ENCODE measurements at regions not wholly inside any gene's neighbourhood (a gene's known extent, or its start where the extent isn't known, plus 50 kb on each side); places are given as distances from the start of the nearest gene placed in this dataset.

DNA sequence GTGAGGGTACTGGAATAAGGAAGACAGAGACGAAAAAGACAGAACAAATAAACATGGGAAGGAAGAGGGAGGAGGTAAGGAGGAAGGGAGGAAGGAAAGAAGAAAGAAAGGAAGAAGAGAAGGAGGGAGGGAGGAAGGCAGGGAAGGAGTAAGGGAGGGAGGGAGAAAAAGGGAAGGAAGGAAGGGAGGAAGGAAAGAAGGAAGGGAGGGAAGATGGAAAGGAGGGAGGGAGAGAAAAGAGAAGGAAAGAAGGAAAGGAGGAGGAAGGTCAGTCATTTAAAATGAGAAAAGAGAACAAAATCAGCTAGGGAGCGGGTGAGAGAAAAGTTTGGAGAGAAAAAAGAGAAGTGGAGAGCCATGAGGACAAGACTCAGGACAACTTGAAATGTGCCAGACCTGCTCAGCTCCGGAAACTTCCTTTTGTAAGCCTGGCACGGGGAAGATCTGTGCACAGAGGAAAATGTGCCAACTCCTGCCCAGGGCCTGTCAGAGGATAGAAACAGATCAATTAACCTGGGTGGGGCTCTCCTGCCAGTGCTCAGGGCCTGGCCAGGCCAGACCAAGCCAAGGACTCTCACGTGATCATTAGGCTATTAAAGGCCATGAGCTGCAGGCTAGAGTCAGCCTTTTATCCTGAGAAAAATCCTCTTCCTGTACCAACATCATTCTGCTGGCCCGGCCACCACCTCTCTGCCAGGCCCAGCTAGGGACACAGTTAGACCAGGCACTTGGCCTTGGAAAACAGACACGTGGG lies 50.1 kb upstream of the BCL6 start:
- H3K9me3 ChIP-seq (ENCODE audit: control insufficient read depth, low read length): no peaks in the 10 kb centered on the region
- no peak overlapping the region for H3K9ac ChIP-seq (ENCODE audit: low read length)
- no peaks in the 10 kb centered on the region for H3K36me3 ChIP-seq (ENCODE audit: control insufficient read depth, insufficient read depth, low read length, severe bottlenecking)

DNA sequence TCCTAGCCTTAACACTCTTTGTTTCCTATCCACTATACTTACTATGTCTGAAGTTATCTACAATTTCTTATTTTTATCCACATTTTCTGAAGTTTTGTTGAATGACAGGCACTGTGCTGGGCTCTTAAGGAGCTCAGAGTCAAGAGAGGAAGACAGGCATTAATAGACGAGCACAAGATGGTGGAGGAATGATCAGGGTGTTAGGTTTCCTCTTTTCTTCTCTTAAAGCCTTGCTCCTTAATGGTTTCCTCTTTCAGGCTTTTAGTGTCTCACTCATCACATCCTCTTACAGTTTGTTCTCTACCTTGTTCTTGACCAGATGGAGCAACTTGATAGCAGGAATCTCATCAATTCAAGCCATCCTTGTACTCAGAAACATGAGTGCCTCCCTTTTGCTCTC lies 52.9 kb upstream of the BCL6 start:
- Histone ChIP-seq H3K9me3 (ENCODE audit: control insufficient read depth, low read length) (no peaks in the 10 kb centered on the region), H3K4me1 (ENCODE audit: control insufficient read depth, insufficient read depth, low read length) (no peaks in the 10 kb centered on the region), H3K36me3 (ENCODE audit: control insufficient read depth, insufficient read depth, low read length, severe bottlenecking) (no peaks in the 10 kb centered on the region), H3K4me3 (ENCODE audit: low read length) (no peak overlapping the region), H3K27me3 (replicated peaks; ENCODE audit: control insufficient read depth, insufficient read depth, low read length) (no peaks in the 10 kb centered on the region), H3K9ac (ENCODE audit: low read length) (no peak overlapping the region)
- no peak for DNase-seq (ENCODE audit: low read depth)

More for the DNA sequence above, 50.1 kb upstream of the BCL6 start:
- no peak for DNase-seq (ENCODE audit: low read depth)
- no peaks in the 10 kb centered on the region for H3K4me1 ChIP-seq (ENCODE audit: control insufficient read depth, insufficient read depth, low read length)
- H3K27me3 ChIP-seq (replicated peaks; ENCODE audit: control insufficient read depth, insufficient read depth, low read length): no peaks in the 10 kb centered on the region
- no peak overlapping the region for H3K4me3 ChIP-seq (ENCODE audit: low read length)

DNA sequence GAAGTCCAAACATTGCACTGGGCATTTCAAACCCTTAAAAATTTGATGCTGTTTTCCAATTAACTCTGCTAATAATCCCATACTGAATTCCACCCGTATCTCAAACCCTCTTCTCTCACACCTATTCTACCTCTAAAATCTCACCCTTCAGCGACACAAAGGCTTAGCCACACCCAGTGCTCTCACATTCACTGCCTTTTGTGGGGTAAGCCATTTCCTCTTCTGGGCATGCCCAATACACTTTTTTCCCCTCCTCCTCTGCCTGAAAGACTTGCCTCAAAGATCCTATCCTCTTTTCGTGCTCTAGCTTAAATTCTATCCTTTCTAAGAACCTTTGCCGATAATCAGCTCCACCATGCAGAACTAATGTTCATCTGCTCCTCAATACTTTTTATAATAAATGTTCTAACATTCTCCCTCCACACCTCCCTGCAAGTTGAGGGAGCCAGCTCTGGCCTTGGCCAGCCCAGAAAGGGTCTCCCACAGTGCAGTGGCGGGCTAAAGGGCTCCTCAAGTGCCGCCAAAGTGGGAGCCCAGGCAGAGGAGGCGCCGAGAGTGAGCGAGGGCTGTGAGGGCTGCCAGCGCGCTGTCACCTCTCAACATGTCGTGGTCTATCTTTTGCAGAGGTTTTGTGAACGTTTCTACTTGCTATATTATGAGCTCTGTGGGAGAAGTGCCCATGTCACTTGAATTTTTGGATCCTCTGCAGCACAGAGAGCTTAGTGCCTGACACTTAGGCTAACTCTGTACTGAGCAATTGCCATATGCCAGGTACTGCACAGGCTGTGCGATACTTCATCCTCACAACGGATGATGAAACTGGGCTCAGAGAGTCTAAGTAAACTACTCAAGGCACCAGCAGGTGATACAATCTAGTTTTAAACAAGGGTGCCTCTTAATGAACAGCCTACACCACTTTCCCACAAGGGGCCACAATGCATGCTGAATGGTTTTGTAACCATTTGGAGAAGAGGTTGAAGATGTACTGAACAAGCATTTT lies 53.6 kb upstream of the BCL6 start:
- H3K36me3 ChIP-seq (ENCODE audit: control insufficient read depth, insufficient read depth, low read length, severe bottlenecking): no peaks in the 10 kb centered on the region
- DNase-seq (ENCODE audit: low read depth): no peak
- H3K9ac ChIP-seq (ENCODE audit: low read length): no peak overlapping the region
- H3K27me3 ChIP-seq (replicated peaks; ENCODE audit: control insufficient read depth, insufficient read depth, low read length): no peaks in the 10 kb centered on the region
- no peaks in the 10 kb centered on the region for H3K9me3 ChIP-seq (ENCODE audit: control insufficient read depth, low read length)
- H3K4me1 ChIP-seq (ENCODE audit: control insufficient read depth, insufficient read depth, low read length): no peaks in the 10 kb centered on the region
- no peak overlapping the region for H3K4me3 ChIP-seq (ENCODE audit: low read length)

DNA sequence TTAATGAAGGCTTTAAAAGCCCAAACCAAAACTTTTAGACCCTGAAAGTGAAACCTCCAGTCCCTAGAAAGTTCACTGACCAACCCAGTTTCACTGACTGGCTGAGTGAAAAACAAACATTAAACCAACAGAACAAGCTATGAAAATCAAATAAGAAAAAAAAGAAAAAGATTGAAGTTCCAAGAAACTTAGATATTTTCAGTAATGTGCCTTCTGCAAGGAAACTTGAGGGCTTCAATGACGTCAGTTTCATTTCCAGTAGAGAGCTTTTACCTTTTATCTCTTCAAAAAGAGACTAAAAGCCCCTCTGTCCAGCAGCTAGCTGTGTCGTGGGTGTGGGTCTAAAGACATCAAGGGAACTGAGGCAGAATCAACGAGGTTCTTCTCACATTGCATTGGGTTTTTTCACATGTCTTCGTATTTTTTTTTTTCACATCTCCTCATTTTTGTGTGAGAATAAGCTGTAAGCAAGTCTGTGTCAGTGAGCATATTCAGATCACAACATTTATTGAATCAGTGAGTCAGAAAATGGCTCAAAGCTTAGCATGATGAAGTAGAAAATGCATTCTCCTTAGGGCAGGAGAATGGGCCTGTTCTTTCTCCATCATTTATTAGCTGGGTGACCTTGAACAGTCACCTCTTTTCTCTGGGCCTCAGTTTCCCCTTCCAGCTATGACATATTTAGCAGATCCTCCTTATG lies 54.8 kb upstream of the BCL6 start:
- no peaks in the 10 kb centered on the region for H3K4me1 ChIP-seq (ENCODE audit: control insufficient read depth, insufficient read depth, low read length)
- no peaks in the 10 kb centered on the region for H3K9me3 ChIP-seq (ENCODE audit: control insufficient read depth, low read length)
- H3K9ac ChIP-seq (ENCODE audit: low read length): no peak overlapping the region
- no peak overlapping the region for H3K4me3 ChIP-seq (ENCODE audit: low read length)
- no peak for DNase-seq (ENCODE audit: low read depth)
- H3K27me3 ChIP-seq (replicated peaks; ENCODE audit: control insufficient read depth, insufficient read depth, low read length): no peaks in the 10 kb centered on the region
- H3K36me3 ChIP-seq (ENCODE audit: control insufficient read depth, insufficient read depth, low read length, severe bottlenecking): no peaks in the 10 kb centered on the region

DNA sequence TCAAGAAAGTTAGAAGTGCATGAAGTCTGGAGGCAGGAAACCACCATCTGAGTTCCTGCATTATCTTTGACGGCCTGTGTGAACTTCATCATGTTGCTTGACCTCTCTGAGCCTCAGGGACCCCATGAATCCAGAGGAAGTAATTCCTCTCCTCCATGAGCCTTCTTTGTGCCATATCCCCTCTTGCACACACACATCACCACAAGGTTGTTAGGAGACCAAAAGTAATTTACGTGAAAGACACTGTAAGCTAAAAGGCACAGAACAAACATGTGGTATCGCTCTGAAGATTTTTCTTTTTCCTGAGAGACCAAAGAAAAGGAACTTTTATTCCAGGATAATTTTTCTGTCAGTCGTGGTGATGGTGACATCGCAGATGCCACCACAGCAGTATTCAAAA lies 55.9 kb upstream of the BCL6 start:
- H3K9ac ChIP-seq (ENCODE audit: low read length): no peak overlapping the region

DNA sequence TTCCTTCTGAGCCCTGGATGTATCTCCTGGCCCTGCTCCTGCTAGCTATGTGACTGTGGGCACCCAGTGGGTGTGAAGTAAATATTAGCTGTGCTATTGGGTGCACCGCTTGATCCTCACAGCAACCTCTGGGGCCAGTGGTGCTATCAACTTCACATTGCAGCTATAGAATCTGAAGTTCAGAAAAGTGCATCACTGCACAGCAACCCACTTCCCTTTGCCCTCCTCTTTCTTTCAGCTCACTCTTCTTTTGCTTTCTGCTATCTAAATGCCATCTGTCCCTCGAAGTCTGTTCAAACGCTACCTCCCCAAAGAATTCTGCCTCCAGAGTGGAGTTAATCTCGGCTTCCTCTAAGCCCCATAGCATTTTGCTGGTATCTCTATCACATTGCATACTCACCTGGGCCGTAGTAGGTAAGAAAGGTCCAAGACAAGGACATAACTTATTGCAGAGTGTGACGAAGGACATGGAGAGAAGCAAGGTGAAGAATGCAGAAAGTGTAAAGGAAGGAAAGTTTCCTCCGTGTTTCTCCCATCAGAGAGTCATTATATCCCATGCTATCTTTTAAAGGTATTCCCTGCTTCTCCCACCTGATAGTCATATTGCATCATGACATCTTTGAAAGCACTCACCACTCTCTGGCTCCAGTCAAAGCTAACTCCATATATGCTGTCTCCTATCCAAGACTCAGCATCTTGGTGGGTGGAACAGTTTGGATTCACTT lies 57.1 kb upstream of the BCL6 start:
- no peak for DNase-seq (ENCODE audit: low read depth)
- no peaks in the 10 kb centered on the region for H3K27me3 ChIP-seq (replicated peaks; ENCODE audit: control insufficient read depth, insufficient read depth, low read length)
- no peak overlapping the region for H3K4me3 ChIP-seq (ENCODE audit: low read length)
- H3K36me3 ChIP-seq (ENCODE audit: control insufficient read depth, insufficient read depth, low read length, severe bottlenecking): no peaks in the 10 kb centered on the region
- peaks cover 8% of the 10 kb centered on the region for H3K4me1 ChIP-seq (ENCODE audit: control insufficient read depth, insufficient read depth, low read length)
- no peak overlapping the region for H3K9ac ChIP-seq (ENCODE audit: low read length)
- no peaks in the 10 kb centered on the region for H3K9me3 ChIP-seq (ENCODE audit: control insufficient read depth, low read length)

More for the DNA sequence above, 55.9 kb upstream of the BCL6 start:
- DNase-seq (ENCODE audit: low read depth): no peak
- H3K4me1 ChIP-seq (ENCODE audit: control insufficient read depth, insufficient read depth, low read length): no peaks in the 10 kb centered on the region
- no peaks in the 10 kb centered on the region for H3K36me3 ChIP-seq (ENCODE audit: control insufficient read depth, insufficient read depth, low read length, severe bottlenecking)
- H3K9me3 ChIP-seq (ENCODE audit: control insufficient read depth, low read length): no peaks in the 10 kb centered on the region
- no peak overlapping the region for H3K4me3 ChIP-seq (ENCODE audit: low read length)
- H3K27me3 ChIP-seq (replicated peaks; ENCODE audit: control insufficient read depth, insufficient read depth, low read length): no peaks in the 10 kb centered on the region

DNA sequence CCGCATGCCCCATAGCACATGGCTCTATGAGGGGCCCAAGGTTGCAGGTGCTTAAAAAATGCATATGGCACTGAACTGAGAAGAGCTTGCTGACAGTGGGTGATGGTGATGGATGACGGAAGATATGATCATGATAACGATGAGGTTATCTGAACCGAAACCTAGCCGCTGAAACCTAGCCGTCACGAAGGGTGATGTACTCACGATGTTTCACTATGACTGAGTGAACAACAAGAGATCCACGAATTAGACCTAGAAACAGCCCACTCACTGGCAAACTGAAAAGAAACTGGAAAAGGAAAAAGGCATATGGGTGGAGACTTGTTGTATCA lies 57.6 kb upstream of the BCL6 start:
- Histone ChIP-seq H3K36me3 (ENCODE audit: control insufficient read depth, insufficient read depth, low read length, severe bottlenecking) (no peaks in the 10 kb centered on the region), H3K9me3 (ENCODE audit: control insufficient read depth, low read length) (no peaks in the 10 kb centered on the region), H3K4me1 (ENCODE audit: control insufficient read depth, insufficient read depth, low read length) (peaks cover 12% of the 10 kb centered on the region), H3K27me3 (replicated peaks; ENCODE audit: control insufficient read depth, insufficient read depth, low read length) (no peaks in the 10 kb centered on the region), H3K4me3 (ENCODE audit: low read length) (no peak overlapping the region), H3K9ac (ENCODE audit: low read length) (no peak overlapping the region)
- DNase-seq (ENCODE audit: low read depth): no peak

DNA sequence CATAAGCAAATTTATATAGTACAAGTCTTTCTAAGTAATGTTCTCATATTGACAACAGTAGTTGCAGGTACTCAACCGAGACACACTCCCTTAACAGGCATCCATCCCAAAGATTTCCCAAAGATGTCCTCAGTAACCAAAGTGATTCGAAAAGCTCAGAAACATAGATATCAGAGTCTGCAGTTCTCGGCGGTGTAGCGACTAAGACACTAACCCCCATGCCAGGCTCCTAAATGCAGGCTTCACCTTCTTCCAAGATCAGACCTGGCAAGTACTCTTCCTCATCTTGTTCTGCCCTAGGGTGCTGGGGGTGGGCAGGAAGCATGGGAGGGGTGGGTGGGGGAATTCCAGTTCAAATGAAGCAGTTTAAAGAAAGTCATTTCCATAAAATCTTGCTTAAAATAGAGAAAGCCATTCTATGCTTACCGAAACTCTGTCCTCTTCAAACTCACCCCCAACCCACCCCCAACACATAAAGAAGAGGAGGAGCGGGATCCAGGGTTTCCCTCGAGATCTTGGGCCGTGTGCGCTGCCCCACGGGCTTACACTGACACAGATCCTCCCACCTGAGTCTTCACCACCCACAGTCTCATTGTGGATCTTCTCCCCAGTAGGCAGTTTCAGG lies 59.0 kb upstream of the BCL6 start:
- Histone ChIP-seq H3K4me3 (ENCODE audit: low read length) (no peak overlapping the region), H3K4me1 (ENCODE audit: control insufficient read depth, insufficient read depth, low read length) (peaks cover 24% of the 10 kb centered on the region), H3K9ac (ENCODE audit: low read length) (no peak overlapping the region), H3K27me3 (replicated peaks; ENCODE audit: control insufficient read depth, insufficient read depth, low read length) (no peaks in the 10 kb centered on the region), H3K36me3 (ENCODE audit: control insufficient read depth, insufficient read depth, low read length, severe bottlenecking) (no peaks in the 10 kb centered on the region), H3K9me3 (ENCODE audit: control insufficient read depth, low read length) (no peaks in the 10 kb centered on the region)
- no peak for DNase-seq (ENCODE audit: low read depth)

DNA sequence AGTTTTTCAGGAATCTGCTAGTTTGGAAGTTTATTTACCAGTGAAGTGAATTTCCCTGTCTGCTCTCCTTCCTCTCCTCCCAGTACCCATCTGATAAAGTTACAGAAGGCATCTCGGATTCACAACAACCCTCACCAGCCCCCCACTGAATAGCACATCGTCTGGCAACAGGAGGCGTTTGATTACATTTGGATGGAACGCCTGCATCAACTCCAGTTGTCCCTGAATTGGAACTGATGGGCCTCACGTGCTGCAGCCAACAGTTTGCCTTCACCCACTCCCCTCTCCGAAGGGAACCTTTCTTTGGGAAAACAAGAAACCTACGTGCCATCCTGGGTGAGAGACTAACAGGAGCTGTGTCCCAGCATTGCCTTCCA lies 59.5 kb upstream of the BCL6 start:
- Histone ChIP-seq H3K9me3 (ENCODE audit: control insufficient read depth, low read length) (no peaks in the 10 kb centered on the region), H3K36me3 (ENCODE audit: control insufficient read depth, insufficient read depth, low read length, severe bottlenecking) (no peaks in the 10 kb centered on the region), H3K9ac (ENCODE audit: low read length) (no peak overlapping the region), H3K4me3 (ENCODE audit: low read length) (no peak overlapping the region), H3K4me1 (ENCODE audit: control insufficient read depth, insufficient read depth, low read length) (peaks cover 29% of the 10 kb centered on the region), H3K27me3 (replicated peaks; ENCODE audit: control insufficient read depth, insufficient read depth, low read length) (no peaks in the 10 kb centered on the region)
- DNase-seq (ENCODE audit: low read depth): no peak

DNA sequence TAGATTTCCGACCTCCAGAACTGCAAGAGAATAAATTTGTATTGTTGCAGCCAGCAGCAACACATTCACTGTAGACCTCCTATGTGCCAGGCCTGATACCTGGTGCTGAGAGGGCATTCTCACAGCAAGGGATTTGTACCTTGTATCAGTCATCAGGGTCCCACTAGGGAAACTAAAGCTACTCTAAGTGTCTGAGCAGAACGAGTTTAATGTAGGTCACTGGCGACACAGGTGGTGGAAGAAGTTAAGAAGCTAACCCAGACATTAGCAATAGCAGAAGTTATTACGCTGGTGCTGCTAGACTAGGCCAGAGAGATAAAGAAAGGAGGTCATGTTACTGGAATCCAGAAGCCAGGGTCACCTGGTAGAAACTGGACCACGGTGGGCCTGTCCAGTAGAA lies 60.5 kb upstream of the BCL6 start:
- DNase-seq (ENCODE audit: low read depth): no peak
- Histone ChIP-seq H3K27me3 (replicated peaks; ENCODE audit: control insufficient read depth, insufficient read depth, low read length) (no peaks in the 10 kb centered on the region), H3K9ac (ENCODE audit: low read length) (no peak overlapping the region), H3K36me3 (ENCODE audit: control insufficient read depth, insufficient read depth, low read length, severe bottlenecking) (no peaks in the 10 kb centered on the region), H3K4me3 (ENCODE audit: low read length) (no peak overlapping the region), H3K4me1 (ENCODE audit: control insufficient read depth, insufficient read depth, low read length) (peaks cover 37% of the 10 kb centered on the region), H3K9me3 (ENCODE audit: control insufficient read depth, low read length) (no peaks in the 10 kb centered on the region)
